ENCODE measurements at regions not wholly inside any gene's neighbourhood (a gene's known extent, or its start where the extent isn't known, plus 50 kb on each side); places are given as distances from the start of the nearest gene placed in this dataset.

DNA sequence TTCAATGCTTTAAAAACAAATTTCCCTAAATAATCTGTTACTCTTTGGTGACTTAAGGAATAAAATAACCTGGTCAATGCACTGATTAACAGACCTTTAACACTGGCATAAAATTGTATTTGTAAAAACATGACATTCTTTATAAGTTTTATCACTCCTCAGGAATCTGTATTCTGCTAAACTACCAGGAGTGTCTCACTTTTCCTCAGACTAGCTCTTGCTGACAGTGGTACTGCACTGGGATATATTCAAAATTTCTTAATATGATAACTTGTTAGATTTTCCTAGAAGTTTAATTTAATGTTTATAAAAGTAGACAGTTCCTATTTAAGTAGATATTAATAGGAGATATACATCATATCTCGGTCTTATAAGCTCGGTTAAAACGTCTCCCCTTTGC is 363.4 kb upstream of the ARHGEF26 start:
- TF ChIP-seq TCF7L2 (IDR thresholded peaks at IDR 0.05; ENCODE audit: low read depth, low read length), result no peak
- TF ChIP-seq, protein P1, sequence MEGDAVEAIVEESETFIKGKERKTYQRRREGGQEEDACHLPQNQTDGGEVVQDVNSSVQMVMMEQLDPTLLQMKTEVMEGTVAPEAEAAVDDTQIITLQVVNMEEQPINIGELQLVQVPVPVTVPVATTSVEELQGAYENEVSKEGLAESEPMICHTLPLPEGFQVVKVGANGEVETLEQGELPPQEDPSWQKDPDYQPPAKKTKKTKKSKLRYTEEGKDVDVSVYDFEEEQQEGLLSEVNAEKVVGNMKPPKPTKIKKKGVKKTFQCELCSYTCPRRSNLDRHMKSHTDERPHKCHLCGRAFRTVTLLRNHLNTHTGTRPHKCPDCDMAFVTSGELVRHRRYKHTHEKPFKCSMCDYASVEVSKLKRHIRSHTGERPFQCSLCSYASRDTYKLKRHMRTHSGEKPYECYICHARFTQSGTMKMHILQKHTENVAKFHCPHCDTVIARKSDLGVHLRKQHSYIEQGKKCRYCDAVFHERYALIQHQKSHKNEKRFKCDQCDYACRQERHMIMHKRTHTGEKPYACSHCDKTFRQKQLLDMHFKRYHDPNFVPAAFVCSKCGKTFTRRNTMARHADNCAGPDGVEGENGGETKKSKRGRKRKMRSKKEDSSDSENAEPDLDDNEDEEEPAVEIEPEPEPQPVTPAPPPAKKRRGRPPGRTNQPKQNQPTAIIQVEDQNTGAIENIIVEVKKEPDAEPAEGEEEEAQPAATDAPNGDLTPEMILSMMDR (IDR thresholded peaks at IDR 0.05), result no peak
- TF ChIP-seq SIN3A (IDR thresholded peaks at IDR 0.05; ENCODE audit: borderline replicate concordance, insufficient read depth, low read depth, low read length), result no peak
- TF ChIP-seq, protein P2, sequence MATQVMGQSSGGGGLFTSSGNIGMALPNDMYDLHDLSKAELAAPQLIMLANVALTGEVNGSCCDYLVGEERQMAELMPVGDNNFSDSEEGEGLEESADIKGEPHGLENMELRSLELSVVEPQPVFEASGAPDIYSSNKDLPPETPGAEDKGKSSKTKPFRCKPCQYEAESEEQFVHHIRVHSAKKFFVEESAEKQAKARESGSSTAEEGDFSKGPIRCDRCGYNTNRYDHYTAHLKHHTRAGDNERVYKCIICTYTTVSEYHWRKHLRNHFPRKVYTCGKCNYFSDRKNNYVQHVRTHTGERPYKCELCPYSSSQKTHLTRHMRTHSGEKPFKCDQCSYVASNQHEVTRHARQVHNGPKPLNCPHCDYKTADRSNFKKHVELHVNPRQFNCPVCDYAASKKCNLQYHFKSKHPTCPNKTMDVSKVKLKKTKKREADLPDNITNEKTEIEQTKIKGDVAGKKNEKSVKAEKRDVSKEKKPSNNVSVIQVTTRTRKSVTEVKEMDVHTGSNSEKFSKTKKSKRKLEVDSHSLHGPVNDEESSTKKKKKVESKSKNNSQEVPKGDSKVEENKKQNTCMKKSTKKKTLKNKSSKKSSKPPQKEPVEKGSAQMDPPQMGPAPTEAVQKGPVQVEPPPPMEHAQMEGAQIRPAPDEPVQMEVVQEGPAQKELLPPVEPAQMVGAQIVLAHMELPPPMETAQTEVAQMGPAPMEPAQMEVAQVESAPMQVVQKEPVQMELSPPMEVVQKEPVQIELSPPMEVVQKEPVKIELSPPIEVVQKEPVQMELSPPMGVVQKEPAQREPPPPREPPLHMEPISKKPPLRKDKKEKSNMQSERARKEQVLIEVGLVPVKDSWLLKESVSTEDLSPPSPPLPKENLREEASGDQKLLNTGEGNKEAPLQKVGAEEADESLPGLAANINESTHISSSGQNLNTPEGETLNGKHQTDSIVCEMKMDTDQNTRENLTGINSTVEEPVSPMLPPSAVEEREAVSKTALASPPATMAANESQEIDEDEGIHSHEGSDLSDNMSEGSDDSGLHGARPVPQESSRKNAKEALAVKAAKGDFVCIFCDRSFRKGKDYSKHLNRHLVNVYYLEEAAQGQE (IDR thresholded peaks at IDR 0.05; ENCODE audit: insufficient read depth in 1 of 2, low read depth in 2 of 2, low read length in 1 of 2), result no peak
- TF ChIP-seq POLR2AphosphoS5 (IDR thresholded peaks at IDR 0.05; ENCODE audit: low read depth, low read length), result no peak
- H3K9me3 ChIP-seq (ENCODE audit: control insufficient read depth, insufficient read depth, low read depth, low read length), result no peaks in the 10 kb centered on the region
- intact Hi-C loops (cut with micrococcal nuclease; ENCODE audit: unreplicated experiment), result no loop called here
- POLR2A ChIA-PET, result no interaction called here
- ATAC-seq (no peak), DNase-seq (ENCODE audit: low read depth, low spot score) (no peak)
- H3K36me3 ChIP-seq (ENCODE audit: control insufficient read depth, insufficient read depth, low read length), result no peaks in the 10 kb centered on the region
- no peak overlapping the region for H3K27ac ChIP-seq (ENCODE audit: low read length)
- in situ Hi-C loops (cut with HindIII; ENCODE audit: low pct_unique_long_range_greater_than_20kb, low sequenced_read_pairs), result no loop called here
- H3K4me3 ChIP-seq (ENCODE audit: low read depth in 2 of 2, low read length in 2 of 2), result no peak overlapping the region
- CTCF ChIA-PET, result no interaction called here
- no peaks in the 10 kb centered on the region for H3K27me3 ChIP-seq (ENCODE audit: control insufficient read depth, insufficient read depth, low read length)
- no peaks in the 10 kb centered on the region for H3K4me1 ChIP-seq (ENCODE audit: control insufficient read depth, insufficient read depth, low read length)
- no TSS peak for BruUV-seq (replicated peaks)

DNA sequence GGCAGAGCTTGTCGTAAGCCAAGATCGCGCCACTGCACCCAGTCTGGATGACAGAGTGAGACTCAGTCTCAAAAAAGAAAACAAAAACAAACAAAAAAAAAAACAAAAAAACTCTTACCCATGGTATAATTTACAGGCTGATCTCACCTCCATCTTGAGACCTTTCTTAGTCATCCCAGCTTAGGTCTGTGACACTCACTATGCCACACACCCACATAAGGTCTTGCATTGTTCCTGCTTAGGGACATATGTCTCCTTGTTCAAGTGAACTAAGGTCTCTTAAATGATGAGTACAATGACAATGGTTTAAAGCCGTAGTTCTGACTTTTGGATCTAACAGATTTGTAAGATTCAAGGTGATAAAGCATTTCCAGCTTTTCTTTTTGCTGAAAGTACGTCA is 360.2 kb upstream of the ARHGEF26 start:
- TF ChIP-seq, protein P2 (IDR thresholded peaks at IDR 0.05; ENCODE audit: insufficient read depth in 1 of 2, low read depth in 2 of 2, low read length in 1 of 2), result no peak
- TF ChIP-seq, protein P1 (IDR thresholded peaks at IDR 0.05), result no peak
- TF ChIP-seq POLR2AphosphoS5 (IDR thresholded peaks at IDR 0.05; ENCODE audit: low read depth, low read length), result no peak
- H3K4me1 ChIP-seq (ENCODE audit: control insufficient read depth, insufficient read depth, low read length), result no peaks in the 10 kb centered on the region
- no peaks in the 10 kb centered on the region for H3K27me3 ChIP-seq (ENCODE audit: control insufficient read depth, insufficient read depth, low read length)
- ChIA-PET POLR2A (no interaction called here), CTCF (no interaction called here)
- no TSS peak for BruUV-seq (replicated peaks)
- no peak overlapping the region for H3K4me3 ChIP-seq (ENCODE audit: low read depth in 2 of 2, low read length in 2 of 2)
- no peaks in the 10 kb centered on the region for H3K9me3 ChIP-seq (ENCODE audit: control insufficient read depth, insufficient read depth, low read depth, low read length)
- no peak for ATAC-seq
- DNase-seq (ENCODE audit: low read depth, low spot score), result no peak
- in situ Hi-C loops (cut with HindIII; ENCODE audit: low pct_unique_long_range_greater_than_20kb, low sequenced_read_pairs) (no loop called here), intact Hi-C loops (cut with micrococcal nuclease; ENCODE audit: unreplicated experiment) (loop anchor here (10.0 kb wide), 1 partner anchor 596 kb away; the partner anchor contains the start of gene RAP2B)
- H3K27ac ChIP-seq (ENCODE audit: low read length), result no peak overlapping the region
- no peaks in the 10 kb centered on the region for H3K36me3 ChIP-seq (ENCODE audit: control insufficient read depth, insufficient read depth, low read length)

Measured in Panc1 (cell line).